ENCODE measurements at regions not wholly inside any gene's neighbourhood (a gene's known extent, or its start where the extent isn't known, plus 50 kb on each side); places are given as distances from the start of the nearest gene placed in this dataset.

DNA sequence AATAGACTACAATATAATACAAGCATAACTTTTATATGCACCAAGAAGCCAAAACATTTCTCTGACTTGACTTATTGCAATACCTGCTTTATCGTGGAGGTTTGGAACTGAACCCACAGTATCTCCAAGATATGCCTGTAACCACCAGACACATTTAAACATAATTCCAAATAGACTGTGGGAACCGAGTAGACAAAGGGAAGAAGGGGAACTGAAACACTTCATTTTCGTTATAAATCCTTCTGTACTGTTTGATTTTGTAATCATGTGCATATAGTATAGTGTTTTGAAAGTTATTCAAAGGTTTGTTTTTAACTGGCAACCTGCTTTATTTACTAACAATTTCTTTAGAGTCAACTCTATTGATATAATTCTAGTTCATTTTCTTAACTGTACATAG is 154.9 kb upstream of the BEND6 start:
- DNase-seq (ENCODE audit: low read depth) = no peak
- H3K4me3 ChIP-seq (ENCODE audit: low read depth, low read length) = no peak overlapping the region
- TF ChIP-seq CTCF (IDR thresholded peaks at IDR 0.05; ENCODE audit: insufficient read depth, low read depth, low read length) = no peak

GRCh38 chr6:56798163-56798562 is 155.5 kb upstream of the DST start:
- no peak overlapping the region for H3K4me3 ChIP-seq (ENCODE audit: low read depth, low read length)
- no peak for TF ChIP-seq CTCF (IDR thresholded peaks at IDR 0.05; ENCODE audit: insufficient read depth, low read depth, low read length)
- DNase-seq (ENCODE audit: low read depth) = peak; percentile 94

DNA sequence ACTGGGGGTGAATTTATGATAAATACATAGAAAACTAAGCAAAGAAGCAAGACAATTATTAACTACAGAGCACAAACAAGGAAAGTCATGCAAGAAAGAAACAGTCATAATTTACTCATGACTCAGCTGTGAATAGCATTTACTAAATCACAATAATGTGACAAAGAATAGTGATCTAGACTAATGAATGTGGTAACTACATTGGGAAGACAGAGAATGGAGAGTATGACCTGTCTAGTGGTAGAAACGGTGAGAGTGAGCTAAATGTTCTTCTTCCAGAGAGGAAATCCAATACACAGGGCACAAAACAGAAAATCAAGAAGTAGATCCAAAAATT is 153.5 kb upstream of the DST start:
- no peak for TF ChIP-seq CTCF (IDR thresholded peaks at IDR 0.05; ENCODE audit: insufficient read depth, low read depth, low read length)
- peak; percentile 35 for DNase-seq (ENCODE audit: low read depth)
- H3K4me3 ChIP-seq (ENCODE audit: low read depth, low read length) = no peak overlapping the region

DNA sequence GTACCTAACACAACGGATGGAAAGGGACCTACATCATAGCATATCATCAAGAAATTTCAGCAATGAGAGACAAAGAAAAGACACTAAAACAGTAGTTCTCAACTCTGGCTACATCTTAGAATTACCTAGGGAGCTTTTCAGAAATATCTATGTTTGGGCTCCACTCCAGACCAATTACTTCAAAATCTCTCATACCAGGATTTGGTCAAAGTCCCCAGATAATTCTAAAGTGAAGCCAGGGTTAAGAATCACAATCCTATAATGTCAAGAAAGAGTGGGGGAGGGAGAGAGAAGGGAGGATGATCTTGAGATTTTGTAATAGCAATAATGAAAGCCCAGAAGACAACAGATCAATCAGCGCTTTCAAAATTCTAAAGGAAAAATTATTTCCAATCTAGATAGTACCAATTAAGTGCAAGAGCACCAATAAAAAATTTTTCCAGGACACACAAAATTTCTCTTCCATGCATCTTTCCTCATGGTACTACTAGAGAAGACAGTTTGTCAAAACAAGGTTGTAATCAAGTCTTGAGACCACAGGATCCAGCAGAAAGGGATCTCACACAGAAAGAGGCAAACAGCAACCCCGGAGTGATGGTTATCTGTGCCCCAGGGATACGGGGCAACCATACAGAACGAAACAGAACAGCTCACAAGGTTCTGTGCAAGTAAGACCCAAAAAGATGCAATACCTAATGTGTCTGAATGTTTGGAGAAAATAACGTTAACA is 152.9 kb upstream of the DST start:
- no peak for TF ChIP-seq CTCF (IDR thresholded peaks at IDR 0.05; ENCODE audit: insufficient read depth, low read depth, low read length)
- DNase-seq (ENCODE audit: low read depth) = no peak
- H3K4me3 ChIP-seq (ENCODE audit: low read depth, low read length) = no peak overlapping the region

DNA sequence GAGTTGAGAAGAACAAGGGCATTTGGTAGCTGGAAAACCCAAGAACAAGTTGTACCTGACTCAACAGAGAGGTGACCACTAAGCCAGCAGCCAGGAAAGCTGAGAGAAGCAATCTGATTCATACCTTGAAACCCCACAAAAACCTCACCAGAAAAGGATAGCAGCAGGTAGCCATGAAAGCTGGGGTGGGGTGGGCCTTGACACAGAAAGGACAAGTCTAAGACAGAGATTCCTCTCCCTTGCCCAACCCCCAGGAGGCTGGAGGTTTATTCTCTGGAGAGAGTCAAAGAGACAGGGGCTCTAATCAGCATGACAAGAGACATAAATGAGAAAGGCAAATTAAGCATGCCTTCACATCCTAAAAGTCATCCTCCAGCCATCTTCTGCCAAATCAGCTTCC is 151.7 kb upstream of the DST start:
- H3K4me3 ChIP-seq (ENCODE audit: low read depth, low read length) = no peak overlapping the region
- TF ChIP-seq CTCF (IDR thresholded peaks at IDR 0.05; ENCODE audit: insufficient read depth, low read depth, low read length) = no peak
- no peak for DNase-seq (ENCODE audit: low read depth)

- TF ChIP-seq CTCF (IDR thresholded peaks at IDR 0.05; ENCODE audit: insufficient read depth, low read depth, low read length) = no peak
- H3K4me3 ChIP-seq (ENCODE audit: low read depth, low read length) = no peak overlapping the region
- no peak for DNase-seq (ENCODE audit: low read depth)
These were observed 151.2 kb upstream of the DST start for GRCh38 chr6:56793938-56794337.

DNA sequence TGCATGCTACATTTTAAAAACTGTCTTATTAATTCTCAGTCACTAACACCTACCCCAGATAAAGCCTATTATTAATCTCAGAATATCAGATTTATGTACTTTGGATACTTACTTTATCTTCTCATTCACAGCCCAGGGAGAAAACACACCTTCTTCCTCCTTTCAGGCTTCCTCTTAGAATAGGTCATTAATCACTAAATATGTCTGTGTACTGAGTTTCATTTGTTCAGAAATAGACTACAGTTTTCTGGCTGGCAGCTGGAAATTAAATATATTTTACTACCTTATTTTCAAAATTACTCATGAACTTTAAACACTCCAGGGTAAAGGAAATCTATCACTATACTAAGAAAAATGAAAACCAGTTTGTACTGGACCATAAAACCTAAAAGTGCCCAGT is 147.7 kb upstream of the DST start:
- DNase-seq (ENCODE audit: low read depth) = no peak
- H3K4me3 ChIP-seq (ENCODE audit: low read depth, low read length) = no peak overlapping the region
- no peak for TF ChIP-seq CTCF (IDR thresholded peaks at IDR 0.05; ENCODE audit: insufficient read depth, low read depth, low read length)
